ENCODE measurements at regions not wholly inside any gene's neighbourhood (a gene's known extent, or its start where the extent isn't known, plus 50 kb on each side); places are given as distances from the start of the nearest gene placed in this dataset.
"Not testable (repeated sequence)": the region's sequence is repeated elsewhere in the genome, so short reads cannot be mapped to it uniquely, and the experiment has no call there.

- no peak overlapping the region for H3K4me3 ChIP-seq
- no peak overlapping the region for H3K27ac ChIP-seq
These were observed 230.2 kb downstream of the ANKRD30B start for GRCh38 chr18:14978191-14978590.

GRCh38 chr18:14978962-14979535, 231.1 kb downstream of the ANKRD30B start:
- no peak overlapping the region for H3K27ac ChIP-seq

GRCh38 chr18:14979875-14980274, 231.9 kb downstream of the ANKRD30B start:
- Histone ChIP-seq H3K27ac (no peak overlapping the region), H3K4me3 (no peak overlapping the region)

More at GRCh38 chr18:14978962-14979535, 231.1 kb downstream of the ANKRD30B start:
- H3K4me3 ChIP-seq: no peak overlapping the region

GRCh38 chr18:14984531-14984930, 236.6 kb downstream of the ANKRD30B start:
- not testable (repeated sequence) for H3K27ac ChIP-seq, H3K4me3 ChIP-seq

GRCh38 chr18:14985291-14986013, 237.5 kb downstream of the ANKRD30B start:
- H3K4me3 ChIP-seq, H3K27ac ChIP-seq: not testable (repeated sequence)

GRCh38 chr18:14987377-14987776, 239.4 kb downstream of the ANKRD30B start:
- H3K4me3 ChIP-seq: not testable (repeated sequence)

GRCh38 chr18:14987960-14988710, 240.2 kb downstream of the ANKRD30B start:
- not testable (repeated sequence) for H3K27ac ChIP-seq, H3K4me3 ChIP-seq

More at GRCh38 chr18:14987377-14987776, 239.4 kb downstream of the ANKRD30B start:
- H3K27ac ChIP-seq: not testable (repeated sequence)

GRCh38 chr18:14989569-14989968, 241.6 kb downstream of the ANKRD30B start:
- H3K27ac ChIP-seq, H3K4me3 ChIP-seq: not testable (repeated sequence)

- H3K4me3 ChIP-seq, H3K27ac ChIP-seq: not testable (repeated sequence)
These were observed 244.0 kb downstream of the ANKRD30B start for GRCh38 chr18:14991934-14992445.

GRCh38 chr18:14992758-14993157, 244.8 kb downstream of the ANKRD30B start:
- H3K4me3 ChIP-seq, H3K27ac ChIP-seq: not testable (repeated sequence)

- not testable (repeated sequence) for H3K27ac ChIP-seq, H3K4me3 ChIP-seq
These were observed 247.1 kb downstream of the ANKRD30B start for GRCh38 chr18:14995023-14995422.

- no peak overlapping the region for H3K4me3 ChIP-seq
- H3K27ac ChIP-seq: no peak overlapping the region
These were observed 249.4 kb downstream of the ANKRD30B start for GRCh38 chr18:14997357-14997756.

GRCh38 chr18:14997899-14998298, 249.9 kb downstream of the ANKRD30B start:
- not testable (repeated sequence) for H3K27ac ChIP-seq, H3K4me3 ChIP-seq

- not testable (repeated sequence) for H3K4me3 ChIP-seq, H3K27ac ChIP-seq
These were observed 250.5 kb downstream of the ANKRD30B start for GRCh38 chr18:14998360-14999042.

- Histone ChIP-seq H3K4me3 (no peak overlapping the region), H3K27ac (no peak overlapping the region)
These were observed 251.4 kb downstream of the ANKRD30B start for GRCh38 chr18:14999085-14999975.

- H3K4me3 ChIP-seq: not testable (repeated sequence)
These were observed 252.4 kb downstream of the ANKRD30B start for GRCh38 chr18:15000119-15001037.

GRCh38 chr18:15001038-15001794, 253.2 kb downstream of the ANKRD30B start:
- H3K27ac ChIP-seq: not testable (repeated sequence)

More at GRCh38 chr18:15000119-15001037, 252.4 kb downstream of the ANKRD30B start:
- H3K27ac ChIP-seq: not testable (repeated sequence)

More at GRCh38 chr18:15001038-15001794, 253.2 kb downstream of the ANKRD30B start:
- H3K4me3 ChIP-seq: not testable (repeated sequence)

All from skin epidermis (tissue), 12 donors.